Adrenal gland (tissue), 9 donors: ENCODE measurements at regions not wholly inside any gene's neighbourhood (a gene's known extent, or its start where the extent isn't known, plus 50 kb on each side); places are given as distances from the start of the nearest gene placed in this dataset.
"Not testable (repeated sequence)": the region's sequence is repeated elsewhere in the genome, so short reads cannot be mapped to it uniquely, and the experiment has no call there.

Experiments used
- DNase-seq, 7 donors: peaks; one replicate each; pipeline ENCODE4 v3.0.0-alpha.2; 2019 to 2020
- H3K27ac ChIP-seq, 5 donors: fragments of 200-600 bp; sonication (generic) in 4 of 5; 1 replicate in 3 of 5; 2 replicates in 2 of 5; pipeline versions ENCODE4 v1.5.1 to v1.8.0; 2016 to 2020; ENCODE audit warnings: mild to moderate bottlenecking in 1 of 5
- H3K27me3 ChIP-seq: fragments of 200-600 bp; 2 replicates; pipeline ENCODE4 v1.8.0; 2021
- H3K36me3 ChIP-seq, 2 donors: fragments of 200-600 bp; replicated peaks in 1 of 2; 1 replicate in 1 of 2; 2 replicates in 1 of 2; pipeline versions ENCODE4 v1.5.1 to v1.8.0; 2018 to 2022
- H3K4me1 ChIP-seq, 2 donors: fragments of 200-600 bp; replicated peaks in 1 of 2; 1 replicate in 1 of 2; 2 replicates in 1 of 2; pipeline versions ENCODE4 v1.5.1 to v1.8.0; 2018 to 2021
- H3K4me3 ChIP-seq, 4 donors: fragments of 200-600 bp; sonication (generic) in 3 of 4; one replicate each; pipeline ENCODE4 v1.5.1; 2016 to 2018
- H3K9me3 ChIP-seq, 3 donors: fragments of 200-600 bp; sonication (generic) in 1 of 3; replicated peaks in 1 of 3; 1 replicate in 2 of 3; 2 replicates in 1 of 3; pipeline versions ENCODE4 v1.5.1 to v1.8.0; 2016 to 2021
- POLR2A ChIP-seq, 2 donors: fragments of 450-650 bp; IDR thresholded peaks; one replicate each; pipeline ENCODE4 v1.6.1; 2017; ENCODE audit warnings: antibody characterized with exemption in 2 of 2, mild to moderate bottlenecking in 2 of 2, moderate library complexity in 1 of 2
- WGBS, 4 donors: extraction: QIAGEN DNeasy Blood & Tissue Kit in 2 of 4; methylation state at CpG; one replicate each; pipeline versions ENCODE4 v1.1.5 to v1.1.7; 2013 to 2017; 5-methylcytosine and 5-hydroxymethylcytosine counted together
- intact Hi-C, 2 donors: fragments of 100-400 bp; cut with DNase I; formaldehyde crosslinking; loops; one replicate each; pipeline versions ENCODE4 v1.14.1 to v1.15.0; 2022 to 2023
- TF ChIP-seq, protein P1 (sequence below), 6 experiments: fragments of 450-650 bp in 4 of 6; fragments of 200-600 bp in 2 of 6; sonication (generic) in 1 of 6; IDR thresholded peaks; 1 replicate in 5 of 6; 2 replicates in 1 of 6; pipeline versions ENCODE4 v1.5.1 to v1.8.0; 2016 to 2021; ENCODE audit warnings: antibody characterized with exemption in 6 of 6, mild to moderate bottlenecking in 2 of 6, moderate library complexity in 1 of 6
- donor health status: healthy with polysubstance abuse.
- donor health status: Bipolar disorder and iron deficiency.
- donor health status: DM: yes; HTN: yes; CAD: no.
- donor health status: DM: no; HTN: no; CAD: no.
- donor health status: DM: no; HTN: no; CAD: no.

DNA sequence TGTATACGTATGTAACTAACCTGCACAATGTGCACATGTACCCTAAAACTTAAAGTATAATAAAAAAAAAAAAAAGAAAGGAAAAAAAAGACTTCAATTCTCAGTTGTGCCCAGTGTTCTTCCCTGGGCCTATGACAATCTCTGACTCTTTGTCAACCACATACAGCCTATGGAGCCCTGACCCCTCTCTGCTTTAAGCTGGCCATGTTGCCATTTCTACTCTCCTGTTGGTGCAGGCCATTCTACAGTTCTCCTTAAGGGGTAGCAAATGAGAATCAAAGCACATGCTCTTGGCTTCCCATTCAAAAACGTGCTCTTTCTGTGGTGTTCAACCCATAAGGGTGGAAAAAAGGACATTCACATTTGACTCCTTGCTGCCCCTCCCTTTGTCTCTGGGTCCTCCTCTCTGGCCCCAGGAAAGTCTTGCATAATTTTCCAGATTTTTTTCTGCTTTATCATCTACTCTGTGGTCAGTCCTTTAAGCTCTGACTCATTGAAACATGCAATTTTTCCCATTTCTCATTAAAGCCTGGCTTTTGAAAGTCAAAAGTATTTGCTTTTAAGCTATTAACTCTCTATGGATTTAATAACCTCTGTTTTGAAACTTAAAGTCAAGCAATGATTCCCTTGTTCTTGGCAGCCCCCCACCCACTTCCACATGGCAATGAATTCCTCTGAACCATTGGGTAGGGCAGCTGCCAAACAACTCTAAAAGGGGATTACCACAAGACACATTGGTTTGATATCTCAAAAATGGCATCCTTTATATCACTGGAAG lies 208.6 kb upstream of the MCHR2 start:
- Histone ChIP-seq H3K9me3 (no peaks in the 10 kb centered on the region), H3K27ac (no peak overlapping the region), H3K4me1 (no peaks in the 10 kb centered on the region), H3K27me3 (no peaks in the 10 kb centered on the region), H3K4me3 (no peak overlapping the region), H3K36me3 (no peaks in the 10 kb centered on the region)
- no peak for DNase-seq
- no peak for TF ChIP-seq POLR2A (IDR thresholded peaks at IDR 0.05)
- TF ChIP-seq, protein P1, sequence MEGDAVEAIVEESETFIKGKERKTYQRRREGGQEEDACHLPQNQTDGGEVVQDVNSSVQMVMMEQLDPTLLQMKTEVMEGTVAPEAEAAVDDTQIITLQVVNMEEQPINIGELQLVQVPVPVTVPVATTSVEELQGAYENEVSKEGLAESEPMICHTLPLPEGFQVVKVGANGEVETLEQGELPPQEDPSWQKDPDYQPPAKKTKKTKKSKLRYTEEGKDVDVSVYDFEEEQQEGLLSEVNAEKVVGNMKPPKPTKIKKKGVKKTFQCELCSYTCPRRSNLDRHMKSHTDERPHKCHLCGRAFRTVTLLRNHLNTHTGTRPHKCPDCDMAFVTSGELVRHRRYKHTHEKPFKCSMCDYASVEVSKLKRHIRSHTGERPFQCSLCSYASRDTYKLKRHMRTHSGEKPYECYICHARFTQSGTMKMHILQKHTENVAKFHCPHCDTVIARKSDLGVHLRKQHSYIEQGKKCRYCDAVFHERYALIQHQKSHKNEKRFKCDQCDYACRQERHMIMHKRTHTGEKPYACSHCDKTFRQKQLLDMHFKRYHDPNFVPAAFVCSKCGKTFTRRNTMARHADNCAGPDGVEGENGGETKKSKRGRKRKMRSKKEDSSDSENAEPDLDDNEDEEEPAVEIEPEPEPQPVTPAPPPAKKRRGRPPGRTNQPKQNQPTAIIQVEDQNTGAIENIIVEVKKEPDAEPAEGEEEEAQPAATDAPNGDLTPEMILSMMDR (IDR thresholded peaks at IDR 0.05), result no peak
- 56 to 65% (median 62%) methylated on average over 2 of the region's 2 CpGs for WGBS, 4 donors
- intact Hi-C loops, result no loop called here

DNA sequence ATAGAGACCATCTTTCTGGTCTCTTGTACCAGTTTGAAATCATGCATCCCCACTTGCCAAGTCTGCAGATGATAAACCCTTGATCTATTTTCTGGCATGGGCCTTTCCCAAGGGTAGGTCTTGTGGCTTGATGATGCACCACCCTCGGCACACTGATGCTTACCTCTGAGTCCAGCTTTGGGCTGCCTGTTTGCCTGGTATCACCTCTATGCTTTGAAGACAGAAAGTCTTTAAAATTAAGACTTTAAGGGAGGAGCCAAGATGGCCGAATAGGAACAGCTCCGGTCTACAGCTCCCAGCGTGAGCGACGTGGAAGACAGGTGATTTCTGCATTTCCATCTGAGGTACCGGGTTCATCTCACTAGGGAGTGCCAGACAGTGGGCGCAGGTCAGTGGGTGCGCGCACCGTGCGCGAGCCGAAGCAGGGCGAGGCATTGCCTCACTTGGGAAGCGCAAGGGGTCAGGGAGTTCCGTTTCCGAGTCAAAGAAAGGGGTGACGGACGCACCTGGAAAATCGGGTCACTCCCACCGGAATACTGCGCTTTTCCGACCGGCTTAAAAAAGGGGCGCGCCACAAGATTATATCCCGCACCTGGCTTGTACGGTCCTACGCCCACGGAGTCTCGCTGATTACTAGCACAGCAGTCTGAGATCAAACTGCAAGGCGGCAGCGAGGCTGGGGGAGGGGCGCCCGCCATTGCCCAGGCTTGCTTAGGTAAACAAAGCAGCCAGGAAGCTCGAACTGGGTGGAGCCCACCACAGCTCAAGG lies 202.4 kb upstream of the MCHR2 start:
- intact Hi-C loops, H3K27ac ChIP-seq, DNase-seq, H3K4me1 ChIP-seq, H3K4me3 ChIP-seq, H3K36me3 ChIP-seq, H3K27me3 ChIP-seq, H3K9me3 ChIP-seq: not testable (repeated sequence)
- 90 to 94% (median 92%) methylated on average over 22 to 34 of the region's 37 CpGs for WGBS, 4 donors

DNA sequence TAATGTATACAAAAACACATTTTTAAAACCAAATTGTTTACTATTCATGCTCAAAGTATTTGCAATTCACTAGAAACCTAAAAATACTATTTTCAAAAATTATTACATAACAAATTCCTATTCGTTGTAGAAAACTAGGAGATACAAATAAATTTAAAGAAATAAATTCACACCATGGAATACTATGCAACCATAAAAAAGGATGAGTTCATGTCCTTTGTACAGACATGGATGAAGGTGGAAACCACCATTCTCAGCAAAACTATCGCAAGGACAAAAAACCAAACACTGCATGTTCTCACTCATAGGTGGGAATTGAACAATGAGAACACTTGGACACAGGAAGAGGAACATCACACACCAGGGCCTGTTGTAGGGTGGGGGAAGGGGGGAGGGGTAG lies 201.2 kb upstream of the MCHR2 start:
- DNase-seq, intact Hi-C loops, H3K4me3 ChIP-seq, H3K36me3 ChIP-seq, H3K9me3 ChIP-seq, H3K4me1 ChIP-seq, H3K27me3 ChIP-seq, H3K27ac ChIP-seq: not testable (repeated sequence)
- WGBS, 4 donors, result 73 to 85% (median 78%) methylated on average over 2 of the region's 2 CpGs

DNA sequence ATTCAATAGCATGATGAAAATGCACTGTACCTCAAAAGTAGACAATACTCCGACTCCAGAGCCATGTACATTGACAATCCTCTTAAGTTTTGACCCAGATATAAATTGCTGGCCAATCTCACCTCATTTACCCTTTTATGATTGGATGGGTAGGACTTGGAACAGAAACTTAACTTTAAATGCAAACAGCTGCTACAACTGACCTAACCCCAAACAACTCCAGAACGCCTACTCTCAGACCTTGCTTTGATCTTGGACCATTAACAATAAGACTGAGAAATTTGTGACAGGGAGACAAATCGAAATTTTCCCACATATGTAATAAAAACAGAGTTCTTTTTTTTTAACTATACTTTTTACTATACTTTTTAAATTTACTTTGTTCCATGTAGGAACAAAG lies 200.5 kb upstream of the MCHR2 start:
- intact Hi-C loops, result no loop called here
- no peak overlapping the region for H3K27ac ChIP-seq
- WGBS, 4 donors, result 53 to 71% (median 58%) methylated on average over 3 of the region's 3 CpGs
- H3K27me3 ChIP-seq, result no peaks in the 10 kb centered on the region
- no peak for TF ChIP-seq POLR2A (IDR thresholded peaks at IDR 0.05)
- TF ChIP-seq, protein P1 (IDR thresholded peaks at IDR 0.05), result no peak
- H3K4me3 ChIP-seq, result no peak overlapping the region
- DNase-seq, result no peak
- H3K9me3 ChIP-seq, result no peaks in the 10 kb centered on the region
- H3K4me1 ChIP-seq, result no peaks in the 10 kb centered on the region
- no peaks in the 10 kb centered on the region for H3K36me3 ChIP-seq

DNA sequence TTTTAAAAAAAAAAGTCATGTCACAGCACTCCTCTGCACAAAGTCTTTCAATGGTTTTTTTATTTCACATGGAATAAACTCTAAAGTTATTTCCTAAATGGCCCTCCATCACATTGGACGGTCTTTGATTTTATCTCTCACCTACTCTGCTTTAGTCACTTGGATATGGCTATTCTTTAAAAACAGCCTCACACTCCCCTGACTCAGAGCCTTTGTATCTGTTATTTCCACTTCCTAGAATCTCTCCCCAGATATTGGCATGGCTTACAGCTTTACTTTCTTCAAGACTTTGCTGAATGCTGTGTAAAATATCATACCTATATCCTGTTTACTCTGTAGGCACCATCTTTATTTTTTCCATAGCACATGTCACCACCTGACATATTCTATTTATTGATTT lies 194.7 kb upstream of the MCHR2 start:
- Histone ChIP-seq H3K9me3 (no peaks in the 10 kb centered on the region), H3K4me1 (no peaks in the 10 kb centered on the region), H3K27me3 (no peaks in the 10 kb centered on the region), H3K4me3 (no peak overlapping the region), H3K36me3 (no peaks in the 10 kb centered on the region), H3K27ac (no peak overlapping the region)
- WGBS, 4 donors, result 64 to 86% (median 71%) methylated on average over 1 of the region's 1 CpG
- TF ChIP-seq, protein P1 (IDR thresholded peaks at IDR 0.05), result no peak
- TF ChIP-seq POLR2A (IDR thresholded peaks at IDR 0.05), result no peak
- no peak for DNase-seq
- intact Hi-C loops, result no loop called here
